ENCODE measurements at regions not wholly inside any gene's neighbourhood (a gene's known extent, or its start where the extent isn't known, plus 50 kb on each side); places are given as distances from the start of the nearest gene placed in this dataset.

DNA sequence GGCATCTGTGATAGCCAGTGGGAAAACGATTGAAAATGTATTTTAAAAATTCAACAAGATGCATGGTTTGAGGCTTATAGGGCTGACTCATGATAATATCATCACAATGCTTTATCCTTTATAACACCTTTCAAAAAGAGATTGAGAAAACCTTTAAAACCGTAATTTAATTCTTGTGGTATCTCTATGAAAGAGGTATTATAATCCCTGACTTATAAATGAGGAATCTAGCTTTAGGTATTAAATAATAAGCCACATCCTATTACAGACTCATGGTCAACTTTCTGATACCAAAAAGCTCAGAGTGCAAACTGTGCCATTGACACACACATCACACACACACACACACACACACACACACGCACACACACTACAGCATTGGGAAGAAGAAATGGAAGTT lies 134.6 kb upstream of the RAB12 start:
- ChIA-PET POLR2A (no interaction called here), CTCF (no interaction called here)
- Histone ChIP-seq H3K27ac (ENCODE audit: extremely low read depth, low read depth, low read length) (no peak overlapping the region), H3K4me1 (ENCODE audit: control insufficient read depth, insufficient read depth, low read length) (no peaks in the 10 kb centered on the region), H3K9me3 (ENCODE audit: control insufficient read depth, insufficient read depth, low read depth, low read length) (no peaks in the 10 kb centered on the region), H3K36me3 (ENCODE audit: control insufficient read depth in 2 of 2, insufficient read depth in 1 of 2, low read length in 2 of 2) (no peaks in the 10 kb centered on the region), H3K4me3 (ENCODE audit: low read depth, low read length) (no peak overlapping the region)
- TF ChIP-seq ZNF112 (tag by site-specific recombination; IDR thresholded peaks at IDR 0.05): no peak
- TF ChIP-seq ZNF707 (tag by site-specific recombination; IDR thresholded peaks at IDR 0.05): no peak
- TF ChIP-seq, protein P1, sequence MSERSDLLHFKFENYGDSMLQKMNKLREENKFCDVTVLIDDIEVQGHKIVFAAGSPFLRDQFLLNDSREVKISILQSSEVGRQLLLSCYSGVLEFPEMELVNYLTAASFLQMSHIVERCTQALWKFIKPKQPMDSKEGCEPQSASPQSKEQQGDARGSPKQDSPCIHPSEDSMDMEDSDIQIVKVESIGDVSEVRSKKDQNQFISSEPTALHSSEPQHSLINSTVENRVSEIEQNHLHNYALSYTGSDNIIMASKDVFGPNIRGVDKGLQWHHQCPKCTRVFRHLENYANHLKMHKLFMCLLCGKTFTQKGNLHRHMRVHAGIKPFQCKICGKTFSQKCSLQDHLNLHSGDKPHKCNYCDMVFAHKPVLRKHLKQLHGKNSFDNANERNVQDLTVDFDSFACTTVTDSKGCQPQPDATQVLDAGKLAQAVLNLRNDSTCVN (tag by site-specific recombination; optimal IDR thresholded peaks at IDR 0.05): no peak
- TF ChIP-seq ZNF433 (tag by site-specific recombination; IDR thresholded peaks at IDR 0.05; ENCODE audit: low read depth): no peak
- TF ChIP-seq ZSCAN23 (tag by site-specific recombination; IDR thresholded peaks at IDR 0.05): no peak
- no peak for TF ChIP-seq ZNF621 (tag by site-specific recombination; IDR thresholded peaks at IDR 0.05)
- TF ChIP-seq ZNF157 (tag by site-specific recombination; IDR thresholded peaks at IDR 0.05): no peak
- TF ChIP-seq ZNF248 (tag by site-specific recombination; IDR thresholded peaks at IDR 0.05): no peak
- no peak for TF ChIP-seq PRDM1 (tag by site-specific recombination; IDR thresholded peaks at IDR 0.05)
- TF ChIP-seq, protein P2, sequence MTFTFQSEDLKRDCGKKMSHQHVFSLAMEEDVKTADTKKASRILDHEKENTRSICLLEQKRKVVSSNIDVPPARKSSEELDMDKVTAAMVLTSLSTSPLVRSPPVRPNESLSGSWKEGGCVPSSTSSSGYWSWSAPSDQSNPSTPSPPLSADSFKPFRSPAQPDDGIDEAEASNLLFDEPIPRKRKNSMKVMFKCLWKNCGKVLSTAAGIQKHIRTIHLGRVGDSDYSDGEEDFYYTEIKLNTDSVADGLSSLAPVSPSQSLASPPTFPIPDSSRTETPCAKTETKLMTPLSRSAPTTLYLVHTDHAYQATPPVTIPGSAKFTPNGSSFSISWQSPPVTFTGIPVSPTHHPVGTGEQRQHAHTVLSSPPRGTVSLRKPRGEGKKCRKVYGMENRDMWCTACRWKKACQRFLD (tag by site-specific recombination; IDR thresholded peaks at IDR 0.05): no peak

DNA sequence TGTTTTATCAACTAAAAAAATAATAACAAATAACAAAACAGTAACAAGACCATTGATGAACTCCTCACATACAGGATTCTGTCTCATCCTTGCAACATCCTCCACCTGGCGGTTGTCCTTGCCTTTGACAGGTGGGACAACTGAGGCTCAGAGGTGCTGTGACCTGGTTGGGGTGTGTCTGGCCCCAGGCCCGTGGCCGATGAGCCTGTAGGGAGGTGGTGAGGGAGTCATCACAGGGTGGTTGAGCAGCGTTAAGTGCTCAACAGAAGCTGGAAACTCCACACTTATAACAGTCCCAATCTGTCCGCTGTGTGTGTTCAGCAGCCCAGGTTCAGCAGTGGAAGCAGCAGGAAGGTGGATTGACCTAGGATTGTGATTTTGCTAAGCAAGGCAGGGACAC lies 131.6 kb upstream of the RAB12 start:
- Histone ChIP-seq H3K27ac (ENCODE audit: extremely low read depth, low read depth, low read length) (no peak overlapping the region), H3K4me1 (ENCODE audit: control insufficient read depth, insufficient read depth, low read length) (no peaks in the 10 kb centered on the region), H3K4me3 (ENCODE audit: low read depth, low read length) (no peak overlapping the region), H3K36me3 (ENCODE audit: control insufficient read depth in 2 of 2, insufficient read depth in 1 of 2, low read length in 2 of 2) (no peaks in the 10 kb centered on the region), H3K9me3 (ENCODE audit: control insufficient read depth, insufficient read depth, low read depth, low read length) (no peaks in the 10 kb centered on the region)
- TF ChIP-seq, protein P3, sequence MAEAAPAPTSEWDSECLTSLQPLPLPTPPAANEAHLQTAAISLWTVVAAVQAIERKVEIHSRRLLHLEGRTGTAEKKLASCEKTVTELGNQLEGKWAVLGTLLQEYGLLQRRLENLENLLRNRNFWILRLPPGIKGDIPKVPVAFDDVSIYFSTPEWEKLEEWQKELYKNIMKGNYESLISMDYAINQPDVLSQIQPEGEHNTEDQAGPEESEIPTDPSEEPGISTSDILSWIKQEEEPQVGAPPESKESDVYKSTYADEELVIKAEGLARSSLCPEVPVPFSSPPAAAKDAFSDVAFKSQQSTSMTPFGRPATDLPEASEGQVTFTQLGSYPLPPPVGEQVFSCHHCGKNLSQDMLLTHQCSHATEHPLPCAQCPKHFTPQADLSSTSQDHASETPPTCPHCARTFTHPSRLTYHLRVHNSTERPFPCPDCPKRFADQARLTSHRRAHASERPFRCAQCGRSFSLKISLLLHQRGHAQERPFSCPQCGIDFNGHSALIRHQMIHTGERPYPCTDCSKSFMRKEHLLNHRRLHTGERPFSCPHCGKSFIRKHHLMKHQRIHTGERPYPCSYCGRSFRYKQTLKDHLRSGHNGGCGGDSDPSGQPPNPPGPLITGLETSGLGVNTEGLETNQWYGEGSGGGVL (tag by site-specific recombination; IDR thresholded peaks at IDR 0.05): no peak
- TF ChIP-seq SCRT1 (tag by site-specific recombination; IDR thresholded peaks at IDR 0.05; ENCODE audit: borderline replicate concordance): no peak
- TF ChIP-seq, protein P4, sequence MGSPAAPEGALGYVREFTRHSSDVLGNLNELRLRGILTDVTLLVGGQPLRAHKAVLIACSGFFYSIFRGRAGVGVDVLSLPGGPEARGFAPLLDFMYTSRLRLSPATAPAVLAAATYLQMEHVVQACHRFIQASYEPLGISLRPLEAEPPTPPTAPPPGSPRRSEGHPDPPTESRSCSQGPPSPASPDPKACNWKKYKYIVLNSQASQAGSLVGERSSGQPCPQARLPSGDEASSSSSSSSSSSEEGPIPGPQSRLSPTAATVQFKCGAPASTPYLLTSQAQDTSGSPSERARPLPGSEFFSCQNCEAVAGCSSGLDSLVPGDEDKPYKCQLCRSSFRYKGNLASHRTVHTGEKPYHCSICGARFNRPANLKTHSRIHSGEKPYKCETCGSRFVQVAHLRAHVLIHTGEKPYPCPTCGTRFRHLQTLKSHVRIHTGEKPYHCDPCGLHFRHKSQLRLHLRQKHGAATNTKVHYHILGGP (tag by site-specific recombination; IDR thresholded peaks at IDR 0.05): no peak
- TF ChIP-seq ZNF654 (tag by site-specific recombination; IDR thresholded peaks at IDR 0.05; ENCODE audit: low read depth): no peak
- TF ChIP-seq, protein P5, sequence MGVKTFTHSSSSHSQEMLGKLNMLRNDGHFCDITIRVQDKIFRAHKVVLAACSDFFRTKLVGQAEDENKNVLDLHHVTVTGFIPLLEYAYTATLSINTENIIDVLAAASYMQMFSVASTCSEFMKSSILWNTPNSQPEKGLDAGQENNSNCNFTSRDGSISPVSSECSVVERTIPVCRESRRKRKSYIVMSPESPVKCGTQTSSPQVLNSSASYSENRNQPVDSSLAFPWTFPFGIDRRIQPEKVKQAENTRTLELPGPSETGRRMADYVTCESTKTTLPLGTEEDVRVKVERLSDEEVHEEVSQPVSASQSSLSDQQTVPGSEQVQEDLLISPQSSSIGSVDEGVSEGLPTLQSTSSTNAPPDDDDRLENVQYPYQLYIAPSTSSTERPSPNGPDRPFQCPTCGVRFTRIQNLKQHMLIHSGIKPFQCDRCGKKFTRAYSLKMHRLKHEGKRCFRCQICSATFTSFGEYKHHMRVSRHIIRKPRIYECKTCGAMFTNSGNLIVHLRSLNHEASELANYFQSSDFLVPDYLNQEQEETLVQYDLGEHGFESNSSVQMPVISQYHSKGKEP (tag by site-specific recombination; IDR thresholded peaks at IDR 0.05): no peak
- TF ChIP-seq WT1 (tag by site-specific recombination; IDR thresholded peaks at IDR 0.05): no peak
- TF ChIP-seq, protein P6, sequence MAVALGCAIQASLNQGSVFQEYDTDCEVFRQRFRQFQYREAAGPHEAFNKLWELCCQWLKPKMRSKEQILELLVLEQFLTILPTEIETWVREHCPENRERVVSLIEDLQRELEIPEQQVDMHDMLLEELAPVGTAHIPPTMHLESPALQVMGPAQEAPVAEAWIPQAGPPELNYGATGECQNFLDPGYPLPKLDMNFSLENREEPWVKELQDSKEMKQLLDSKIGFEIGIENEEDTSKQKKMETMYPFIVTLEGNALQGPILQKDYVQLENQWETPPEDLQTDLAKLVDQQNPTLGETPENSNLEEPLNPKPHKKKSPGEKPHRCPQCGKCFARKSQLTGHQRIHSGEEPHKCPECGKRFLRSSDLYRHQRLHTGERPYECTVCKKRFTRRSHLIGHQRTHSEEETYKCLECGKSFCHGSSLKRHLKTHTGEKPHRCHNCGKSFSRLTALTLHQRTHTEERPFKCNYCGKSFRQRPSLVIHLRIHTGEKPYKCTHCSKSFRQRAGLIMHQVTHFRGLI (tag by site-specific recombination; IDR thresholded peaks at IDR 0.05): no peak
- TF ChIP-seq, protein P7, sequence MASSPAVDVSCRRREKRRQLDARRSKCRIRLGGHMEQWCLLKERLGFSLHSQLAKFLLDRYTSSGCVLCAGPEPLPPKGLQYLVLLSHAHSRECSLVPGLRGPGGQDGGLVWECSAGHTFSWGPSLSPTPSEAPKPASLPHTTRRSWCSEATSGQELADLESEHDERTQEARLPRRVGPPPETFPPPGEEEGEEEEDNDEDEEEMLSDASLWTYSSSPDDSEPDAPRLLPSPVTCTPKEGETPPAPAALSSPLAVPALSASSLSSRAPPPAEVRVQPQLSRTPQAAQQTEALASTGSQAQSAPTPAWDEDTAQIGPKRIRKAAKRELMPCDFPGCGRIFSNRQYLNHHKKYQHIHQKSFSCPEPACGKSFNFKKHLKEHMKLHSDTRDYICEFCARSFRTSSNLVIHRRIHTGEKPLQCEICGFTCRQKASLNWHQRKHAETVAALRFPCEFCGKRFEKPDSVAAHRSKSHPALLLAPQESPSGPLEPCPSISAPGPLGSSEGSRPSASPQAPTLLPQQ (tag by site-specific recombination; IDR thresholded peaks at IDR 0.05): no peak
- no peak for TF ChIP-seq ZNF670 (tag by site-specific recombination; IDR thresholded peaks at IDR 0.05; ENCODE audit: low read depth)
- TF ChIP-seq, protein P8, sequence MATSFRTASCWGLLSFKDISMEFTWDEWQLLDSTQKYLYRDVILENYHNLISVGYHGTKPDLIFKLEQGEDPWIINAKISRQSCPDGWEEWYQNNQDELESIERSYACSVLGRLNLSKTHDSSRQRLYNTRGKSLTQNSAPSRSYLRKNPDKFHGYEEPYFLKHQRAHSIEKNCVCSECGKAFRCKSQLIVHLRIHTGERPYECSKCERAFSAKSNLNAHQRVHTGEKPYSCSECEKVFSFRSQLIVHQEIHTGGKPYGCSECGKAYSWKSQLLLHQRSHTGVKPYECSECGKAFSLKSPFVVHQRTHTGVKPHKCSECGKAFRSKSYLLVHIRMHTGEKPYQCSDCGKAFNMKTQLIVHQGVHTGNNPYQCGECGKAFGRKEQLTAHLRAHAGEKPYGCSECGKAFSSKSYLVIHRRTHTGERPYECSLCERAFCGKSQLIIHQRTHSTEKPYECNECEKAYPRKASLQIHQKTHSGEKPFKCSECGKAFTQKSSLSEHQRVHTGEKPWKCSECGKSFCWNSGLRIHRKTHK (tag by site-specific recombination; IDR thresholded peaks at IDR 0.05): no peak
- CTCF ChIA-PET: interaction anchor here (0.7 to 3.7 kb wide), 9 partner anchors 9 to 1205 kb away, joined by 3 to 21 read pairs (median 5); no protein-coding TSS in a partner anchor
- POLR2A ChIA-PET: no interaction called here
